BJ (cell line): ENCODE measurements at regions not wholly inside any gene's neighbourhood (a gene's known extent, or its start where the extent isn't known, plus 50 kb on each side); places are given as distances from the start of the nearest gene placed in this dataset.

Experiments
- CTCF ChIA-PET: fragments of 350-600 bp; formaldehyde crosslinking; extraction: SDS; loops from one replicate; lab custom pipeline; 2021; ENCODE audit warnings: antibody characterized with exemption, inconsistent platforms; lab: Yijun Ruan, JAX
- POLR2A ChIA-PET: fragments of 300-600 bp; sonication (Branson Sonifier 250); formaldehyde crosslinking; extraction: SDS; loops from one replicate; lab custom pipeline; 2021; ENCODE audit warnings: antibody characterized with exemption; lab: Charles Lee
- DNase-seq: peaks from one replicate; pipeline ENCODE4 v3.0.0-alpha.2; 2011; ENCODE audit warnings: low read depth
- H3K27me3 ChIP-seq: 2 replicates; pipeline ENCODE4 v1.6.0; 2011; ENCODE audit warnings: low read length; ENCODE audit not compliant: control insufficient read depth, insufficient read depth
- H3K36me3 ChIP-seq: 2 replicates; pipeline ENCODE4 v1.5.1; 2011; ENCODE audit warnings: low read length; ENCODE audit not compliant: control insufficient read depth, insufficient read depth
- H3K4me3 ChIP-seq: 2 replicates; pipeline ENCODE4 v1.5.1; 2011; ENCODE audit warnings: low read depth, mild to moderate bottlenecking, control low read depth, low read length
- TF ChIP-seq, protein P1 (sequence below): IDR thresholded peaks from 2 replicates; pipeline ENCODE4 v1.5.1; 2011; ENCODE audit warnings: low read depth, mild to moderate bottlenecking, control low read depth, inconsistent platforms, low read length, moderate library complexity; ENCODE audit not compliant: insufficient read depth

DNA sequence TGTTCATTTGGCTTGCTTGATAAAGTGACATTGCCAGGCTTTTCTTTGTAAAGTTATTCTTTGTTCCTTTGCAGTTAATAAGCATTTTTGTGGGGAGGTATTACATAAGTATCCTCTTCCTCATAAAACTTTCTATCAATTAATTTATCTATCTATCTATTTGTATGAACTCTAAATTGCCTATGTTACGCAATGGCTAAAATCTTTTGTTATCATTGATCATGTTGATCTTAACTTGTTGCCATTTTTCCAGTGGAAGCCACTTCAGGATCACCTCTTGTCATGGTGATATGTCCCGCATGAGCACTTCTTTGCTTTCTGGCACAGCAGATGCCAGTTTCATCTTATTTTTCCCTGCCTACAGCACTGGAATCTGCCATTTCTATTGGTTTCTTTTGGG, 436.7 kb upstream of the KIF2A start:
- no peak overlapping the region for H3K4me3 ChIP-seq
- no peak for DNase-seq
- H3K27me3 ChIP-seq: no peaks in the 10 kb centered on the region
- ChIA-PET POLR2A (no interaction called here), CTCF (no interaction called here)
- TF ChIP-seq, protein P1, sequence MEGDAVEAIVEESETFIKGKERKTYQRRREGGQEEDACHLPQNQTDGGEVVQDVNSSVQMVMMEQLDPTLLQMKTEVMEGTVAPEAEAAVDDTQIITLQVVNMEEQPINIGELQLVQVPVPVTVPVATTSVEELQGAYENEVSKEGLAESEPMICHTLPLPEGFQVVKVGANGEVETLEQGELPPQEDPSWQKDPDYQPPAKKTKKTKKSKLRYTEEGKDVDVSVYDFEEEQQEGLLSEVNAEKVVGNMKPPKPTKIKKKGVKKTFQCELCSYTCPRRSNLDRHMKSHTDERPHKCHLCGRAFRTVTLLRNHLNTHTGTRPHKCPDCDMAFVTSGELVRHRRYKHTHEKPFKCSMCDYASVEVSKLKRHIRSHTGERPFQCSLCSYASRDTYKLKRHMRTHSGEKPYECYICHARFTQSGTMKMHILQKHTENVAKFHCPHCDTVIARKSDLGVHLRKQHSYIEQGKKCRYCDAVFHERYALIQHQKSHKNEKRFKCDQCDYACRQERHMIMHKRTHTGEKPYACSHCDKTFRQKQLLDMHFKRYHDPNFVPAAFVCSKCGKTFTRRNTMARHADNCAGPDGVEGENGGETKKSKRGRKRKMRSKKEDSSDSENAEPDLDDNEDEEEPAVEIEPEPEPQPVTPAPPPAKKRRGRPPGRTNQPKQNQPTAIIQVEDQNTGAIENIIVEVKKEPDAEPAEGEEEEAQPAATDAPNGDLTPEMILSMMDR: no peak
- no peaks in the 10 kb centered on the region for H3K36me3 ChIP-seq

DNA sequence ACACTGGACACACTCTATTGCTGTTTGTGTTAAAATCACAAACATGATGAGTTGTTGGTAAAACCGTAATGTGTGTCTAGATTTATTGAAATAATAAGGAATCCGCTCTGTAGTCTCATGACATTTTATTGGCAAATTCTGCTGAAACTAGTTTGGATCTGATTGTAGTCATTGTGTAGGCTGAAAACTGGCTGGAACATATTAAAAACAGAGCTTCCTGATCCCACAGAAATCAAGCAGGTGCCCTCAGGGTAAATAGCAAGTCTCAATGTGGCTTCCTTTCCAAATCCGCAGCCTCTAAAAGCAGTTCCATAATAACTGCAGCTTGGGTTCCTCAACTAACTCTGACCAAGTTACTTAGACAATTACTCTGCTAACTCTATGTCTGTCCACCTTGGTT, 427.5 kb upstream of the KIF2A start:
- POLR2A ChIA-PET: no interaction called here
- Histone ChIP-seq H3K4me3 (no peak overlapping the region), H3K27me3 (no peaks in the 10 kb centered on the region), H3K36me3 (no peaks in the 10 kb centered on the region)
- TF ChIP-seq, protein P1: no peak
- DNase-seq: no peak
- CTCF ChIA-PET: no interaction called here

GRCh38 chr5:61881821-61882487, 424.1 kb upstream of the KIF2A start:
- TF ChIP-seq, protein P1: no peak
- POLR2A ChIA-PET: no interaction called here
- no peaks in the 10 kb centered on the region for H3K36me3 ChIP-seq
- CTCF ChIA-PET: no interaction called here
- DNase-seq: no peak
- H3K27me3 ChIP-seq: no peaks in the 10 kb centered on the region
- no peak overlapping the region for H3K4me3 ChIP-seq

DNA sequence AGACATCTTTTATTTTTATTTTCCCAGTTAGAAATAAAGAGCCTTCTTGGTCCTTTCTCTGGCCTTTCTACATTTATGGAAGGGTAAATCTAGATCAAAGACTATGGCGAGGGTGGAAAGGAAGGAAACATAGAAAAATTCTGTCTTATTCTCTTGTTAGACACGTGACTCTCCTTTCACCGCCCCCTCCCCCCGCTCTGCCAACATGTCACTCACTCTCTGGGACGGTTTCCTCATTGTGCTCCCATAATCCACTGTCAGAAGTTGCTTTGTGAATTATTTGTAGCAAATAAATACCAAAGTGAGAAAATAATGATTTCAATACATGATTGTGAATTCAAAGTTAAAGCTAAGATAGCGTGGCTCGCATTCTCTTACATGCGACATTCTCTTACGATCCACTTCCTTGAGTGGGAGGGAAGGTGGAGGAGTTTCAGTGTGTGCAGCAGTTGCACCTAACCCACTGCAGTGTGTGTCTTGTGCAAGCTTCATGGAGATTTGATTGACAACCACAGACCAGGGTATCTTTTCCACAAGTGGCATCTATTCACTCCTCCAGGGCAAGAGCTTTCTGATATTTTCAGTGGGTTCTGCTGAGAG, 423.0 kb upstream of the KIF2A start:
- H3K36me3 ChIP-seq: no peaks in the 10 kb centered on the region
- ChIA-PET POLR2A (no interaction called here), CTCF (no interaction called here)
- no peaks in the 10 kb centered on the region for H3K27me3 ChIP-seq
- DNase-seq: no peak
- H3K4me3 ChIP-seq: no peak overlapping the region
- TF ChIP-seq, protein P1: no peak

GRCh38 chr5:61884252-61884855, 421.7 kb upstream of the KIF2A start:
- no peaks in the 10 kb centered on the region for H3K36me3 ChIP-seq
- TF ChIP-seq, protein P1: no peak
- CTCF ChIA-PET: no interaction called here
- DNase-seq: no peak
- no peaks in the 10 kb centered on the region for H3K27me3 ChIP-seq
- POLR2A ChIA-PET: no interaction called here
- no peak overlapping the region for H3K4me3 ChIP-seq
